ENCODE measurements at regions not wholly inside any gene's neighbourhood (a gene's known extent, or its start where the extent isn't known, plus 50 kb on each side); places are given as distances from the start of the nearest gene placed in this dataset.

- DNase-seq = no peak
- no peak overlapping the region for H2AK5ac ChIP-seq (ENCODE audit: low read depth, low read length)
- ATAC-seq (ENCODE audit: low read depth) = no peak
- no peaks in the 10 kb centered on the region for H3K27me3 ChIP-seq (ENCODE audit: control insufficient read depth, insufficient read depth, low read length)
- no peak overlapping the region for H3K56ac ChIP-seq (ENCODE audit: extremely low read depth, insufficient read depth, low read length)
- H4K20me1 ChIP-seq (ENCODE audit: insufficient read depth, low read length) = no peaks in the 10 kb centered on the region
- no peak overlapping the region for H4K8ac ChIP-seq (ENCODE audit: low read depth in 2 of 2, low read length in 2 of 2)
- no peak overlapping the region for H3K9ac ChIP-seq (ENCODE audit: low read depth, low read length)
- no peak overlapping the region for H3K27ac ChIP-seq (ENCODE audit: insufficient read depth, low read length)
- CTCF ChIA-PET = interaction anchor here (0.6 kb wide), 1 partner anchor 464 kb away, joined by 4 read pairs; no protein-coding TSS in a partner anchor
- H3K36me3 ChIP-seq (ENCODE audit: control insufficient read depth, insufficient read depth, low read length) = no peaks in the 10 kb centered on the region
- POLR2A ChIA-PET (ENCODE audit: unreplicated experiment) = no interaction called here
- H3K9me1 ChIP-seq (ENCODE audit: insufficient read depth, low read length) = no peaks in the 10 kb centered on the region
- no peak overlapping the region for H4K5ac ChIP-seq (ENCODE audit: low read depth, low read length)
- H3K18ac ChIP-seq (ENCODE audit: low read depth, low read length) = no peak overlapping the region
- no peak overlapping the region for H3K4me3 ChIP-seq (ENCODE audit: insufficient read depth, low read depth, low read length)
- no peak overlapping the region for H3K4ac ChIP-seq (ENCODE audit: low read depth, low read length)
- no TSS peak for BruUV-seq (replicated peaks)
- no peak overlapping the region for H3K23ac ChIP-seq (ENCODE audit: low read depth, low read length)
- H2BK120ac ChIP-seq (ENCODE audit: low read depth, low read length) = no peak overlapping the region
- no peaks in the 10 kb centered on the region for H3K9me3 ChIP-seq (ENCODE audit: control insufficient read depth, insufficient read depth, low read length)
- no peak overlapping the region for H2BK5ac ChIP-seq (ENCODE audit: low read depth, low read length, poor library complexity, severe bottlenecking)
- H2AK9ac ChIP-seq (replicated peaks; ENCODE audit: low read depth, low read length, poor library complexity) = no peak overlapping the region
- no peak overlapping the region for H2AFZ ChIP-seq (replicated peaks; ENCODE audit: low read length, poor library complexity)
- no peak overlapping the region for H3K4me2 ChIP-seq (ENCODE audit: low read depth, low read length)
- no peak overlapping the region for H3K14ac ChIP-seq (replicated peaks; ENCODE audit: low read depth, low read length)
- dilution Hi-C loops (cut with HindIII; ENCODE audit: low sequenced_read_pairs, unreplicated experiment) = no loop called here
- intact Hi-C loops (cut with micrococcal nuclease) = no loop called here
- no peak for TF ChIP-seq MAZ (IDR thresholded peaks at IDR 0.05; ENCODE audit: borderline replicate concordance, low read depth, low read length)
- TF ChIP-seq SMC3 (IDR thresholded peaks at IDR 0.05; ENCODE audit: low read depth, low read length) = no peak
- no peak for TF ChIP-seq MXI1 (IDR thresholded peaks at IDR 0.05; ENCODE audit: borderline replicate concordance, low read depth, low read length)
- no peak for TF ChIP-seq MAFK (IDR thresholded peaks at IDR 0.05; ENCODE audit: low read depth, low read length)
- TF ChIP-seq ELK1 (IDR thresholded peaks at IDR 0.05; ENCODE audit: borderline replicate concordance, low read depth, low read length) = no peak
- no peak for TF ChIP-seq RAD21 (IDR thresholded peaks at IDR 0.05; ENCODE audit: low read length)
- no peak for TF ChIP-seq USF2 (IDR thresholded peaks at IDR 0.05; ENCODE audit: low read depth, low read length)
- no peak for TF ChIP-seq CEBPB (IDR thresholded peaks at IDR 0.05; ENCODE audit: low read depth, low read length)
- TF ChIP-seq CHD1 (IDR thresholded peaks at IDR 0.05; ENCODE audit: low read depth, low read length) = no peak
- TF ChIP-seq BHLHE40 (IDR thresholded peaks at IDR 0.05; ENCODE audit: low read depth, low read length) = no peak
- no peak for TF ChIP-seq RFX5 (IDR thresholded peaks at IDR 0.05; ENCODE audit: low read depth, low read length)
- TF ChIP-seq POLR2A (IDR thresholded peaks at IDR 0.05; ENCODE audit: low read depth, low read length) = no peak
- no peak for TF ChIP-seq FOS (IDR thresholded peaks at IDR 0.05; ENCODE audit: low read depth, low read length)
- TF ChIP-seq CTCF (conservative IDR thresholded peaks at IDR 0.05; ENCODE audit: low read depth, low read length) = no peak
- no peak for TF ChIP-seq RCOR1 (IDR thresholded peaks at IDR 0.05; ENCODE audit: insufficient replicate concordance, low read length)
- no peak for TF ChIP-seq NFE2L2 (IDR thresholded peaks at IDR 0.05; ENCODE audit: low read depth, low read length)
- H3K79me1 ChIP-seq (ENCODE audit: low read depth in 1 of 2, low read length in 2 of 2) = no peaks in the 10 kb centered on the region
- H4K91ac ChIP-seq (ENCODE audit: insufficient read depth, low read depth, low read length) = no peak overlapping the region
- no peak overlapping the region for H2BK20ac ChIP-seq (ENCODE audit: low read depth, low read length)
- in situ Hi-C loops (cut with MboI; ENCODE audit: low sequenced_read_pairs) = no loop called here
- no peaks in the 10 kb centered on the region for H3K4me1 ChIP-seq (ENCODE audit: control insufficient read depth, insufficient read depth, low read length)
- H2BK15ac ChIP-seq (ENCODE audit: low read depth, low read length) = no peak overlapping the region
These were observed 364.9 kb downstream of the NR2F2 start for GRCh38 chr15:96695426-96695825.

All from IMR-90 (cell line).